ENCODE measurements at regions not wholly inside any gene's neighbourhood (a gene's known extent, or its start where the extent isn't known, plus 50 kb on each side); places are given as distances from the start of the nearest gene placed in this dataset.

GRCh38 chr5:100276071-100276470 is 259.1 kb upstream of the FAM174A start:
- H3K9me3 ChIP-seq (ENCODE audit: low read depth, low read length): no peaks in the 10 kb centered on the region
- no peak for DNase-seq (ENCODE audit: insufficient read length, low spot score, missing footprints)
- H3K4me1 ChIP-seq (ENCODE audit: insufficient read depth, low read length): no peaks in the 10 kb centered on the region
- no peak overlapping the region for H3K4me3 ChIP-seq (ENCODE audit: insufficient read depth, low read length)
- no peaks in the 10 kb centered on the region for H3K36me3 ChIP-seq (ENCODE audit: insufficient read depth, low read length)
- no peak for TF ChIP-seq CTCF (IDR thresholded peaks at IDR 0.05; ENCODE audit: extremely low read depth, low read depth, low read length)
- no peaks in the 10 kb centered on the region for H3K79me2 ChIP-seq (ENCODE audit: insufficient read depth, low read length)
- no peak overlapping the region for H3K27ac ChIP-seq (ENCODE audit: low read depth, low read length)
- H2AFZ ChIP-seq (ENCODE audit: low read length): no peak overlapping the region
- no peaks in the 10 kb centered on the region for H3K27me3 ChIP-seq (ENCODE audit: insufficient read depth, low read length)
- no peak overlapping the region for H3K4me2 ChIP-seq (ENCODE audit: insufficient read depth, low read length)
- H4K20me1 ChIP-seq (ENCODE audit: insufficient read depth, low read length): no peaks in the 10 kb centered on the region

- Histone ChIP-seq H2AFZ (ENCODE audit: low read length) (no peak overlapping the region), H3K4me2 (ENCODE audit: insufficient read depth, low read length) (no peak overlapping the region), H3K27ac (ENCODE audit: low read depth, low read length) (no peak overlapping the region), H3K36me3 (ENCODE audit: insufficient read depth, low read length) (no peaks in the 10 kb centered on the region), H3K9me3 (ENCODE audit: low read depth, low read length) (no peaks in the 10 kb centered on the region), H3K4me1 (ENCODE audit: insufficient read depth, low read length) (no peaks in the 10 kb centered on the region), H3K27me3 (ENCODE audit: insufficient read depth, low read length) (no peaks in the 10 kb centered on the region), H3K4me3 (ENCODE audit: insufficient read depth, low read length) (no peak overlapping the region), H4K20me1 (ENCODE audit: insufficient read depth, low read length) (no peaks in the 10 kb centered on the region), H3K79me2 (ENCODE audit: insufficient read depth, low read length) (no peaks in the 10 kb centered on the region)
- no peak for TF ChIP-seq CTCF (IDR thresholded peaks at IDR 0.05; ENCODE audit: extremely low read depth, low read depth, low read length)
- DNase-seq (ENCODE audit: insufficient read length, low spot score, missing footprints): no peak
These were observed 259.5 kb upstream of the FAM174A start for GRCh38 chr5:100275631-100276030.

GRCh38 chr5:100273846-100274580 is 261.2 kb upstream of the FAM174A start:
- Histone ChIP-seq H3K9me3 (ENCODE audit: low read depth, low read length) (no peaks in the 10 kb centered on the region), H3K36me3 (ENCODE audit: insufficient read depth, low read length) (no peaks in the 10 kb centered on the region), H3K27me3 (ENCODE audit: insufficient read depth, low read length) (no peaks in the 10 kb centered on the region), H2AFZ (ENCODE audit: low read length) (no peak overlapping the region), H3K4me2 (ENCODE audit: insufficient read depth, low read length) (no peak overlapping the region), H3K4me3 (ENCODE audit: insufficient read depth, low read length) (no peak overlapping the region), H3K27ac (ENCODE audit: low read depth, low read length) (no peak overlapping the region), H4K20me1 (ENCODE audit: insufficient read depth, low read length) (no peaks in the 10 kb centered on the region), H3K79me2 (ENCODE audit: insufficient read depth, low read length) (no peaks in the 10 kb centered on the region), H3K4me1 (ENCODE audit: insufficient read depth, low read length) (no peaks in the 10 kb centered on the region)
- TF ChIP-seq CTCF (IDR thresholded peaks at IDR 0.05; ENCODE audit: extremely low read depth, low read depth, low read length): no peak
- no peak for DNase-seq (ENCODE audit: insufficient read length, low spot score, missing footprints)

GRCh38 chr5:100270023-100270771 is 265.0 kb upstream of the FAM174A start:
- no peak for DNase-seq (ENCODE audit: insufficient read length, low spot score, missing footprints)
- Histone ChIP-seq H3K36me3 (ENCODE audit: insufficient read depth, low read length) (no peaks in the 10 kb centered on the region), H3K27ac (ENCODE audit: low read depth, low read length) (no peak overlapping the region), H3K9me3 (ENCODE audit: low read depth, low read length) (no peaks in the 10 kb centered on the region), H4K20me1 (ENCODE audit: insufficient read depth, low read length) (no peaks in the 10 kb centered on the region), H3K79me2 (ENCODE audit: insufficient read depth, low read length) (no peaks in the 10 kb centered on the region), H3K4me2 (ENCODE audit: insufficient read depth, low read length) (no peak overlapping the region), H3K4me1 (ENCODE audit: insufficient read depth, low read length) (no peaks in the 10 kb centered on the region), H3K27me3 (ENCODE audit: insufficient read depth, low read length) (no peaks in the 10 kb centered on the region), H2AFZ (ENCODE audit: low read length) (no peak overlapping the region), H3K4me3 (ENCODE audit: insufficient read depth, low read length) (no peak overlapping the region)
- no peak for TF ChIP-seq CTCF (IDR thresholded peaks at IDR 0.05; ENCODE audit: extremely low read depth, low read depth, low read length)
